HEK293T (cell line): ENCODE measurements at regions not wholly inside any gene's neighbourhood (a gene's known extent, or its start where the extent isn't known, plus 50 kb on each side); places are given as distances from the start of the nearest gene placed in this dataset.

Experiments used
- FOXK2 ChIP-seq: fragments of 450-650 bp; IDR thresholded peaks from 2 replicates; pipeline ENCODE4 v1.6.1; 2016; ENCODE audit warnings: mild to moderate bottlenecking
- SP1 ChIP-seq: fragments of 450-650 bp; IDR thresholded peaks from 2 replicates; pipeline ENCODE4 v1.6.1; 2017
- SUZ12 ChIP-seq: fragments of 450-650 bp; IDR thresholded peaks from 2 replicates; pipeline ENCODE4 v1.6.1; 2016; ENCODE audit warnings: mild to moderate bottlenecking
- TARDBP ChIP-seq: fragments of 450-650 bp; IDR thresholded peaks from 2 replicates; pipeline ENCODE4 v1.6.1; 2016

DNA sequence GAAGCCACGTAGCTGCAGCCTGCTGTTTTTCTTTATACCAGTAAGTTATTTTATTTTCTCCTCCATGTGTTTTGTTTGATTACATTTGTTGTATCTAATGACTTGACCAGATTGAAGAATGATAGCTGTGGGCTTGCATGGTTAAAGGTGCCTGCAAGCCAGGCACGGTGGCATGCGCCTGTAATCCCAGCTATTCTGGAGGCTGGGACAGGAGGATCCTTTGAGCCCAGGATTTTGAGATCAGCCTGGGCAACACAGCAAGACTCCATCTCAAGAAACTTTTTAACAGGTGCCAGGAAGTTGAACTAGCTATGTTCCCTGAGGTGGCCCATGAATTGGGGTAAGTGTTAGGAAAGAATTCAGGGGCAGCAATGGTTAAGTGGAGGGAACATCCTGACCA, 179.4 kb downstream of the IRS1 start:
- TF ChIP-seq TARDBP (no peak), SUZ12 (no peak), SP1 (no peak), FOXK2 (no peak)
